NT2/D1 (cell line): ENCODE measurements at regions not wholly inside any gene's neighbourhood (a gene's known extent, or its start where the extent isn't known, plus 50 kb on each side); places are given as distances from the start of the nearest gene placed in this dataset.

ENCODE experiments used
- YY1 ChIP-seq: IDR thresholded peaks from 2 replicates; pipeline ENCODE4 v1.6.1; 2011; ENCODE audit not compliant: insufficient read length, insufficient read depth
- ZNF274 ChIP-seq: IDR thresholded peaks from 2 replicates; pipeline ENCODE4 v1.6.1; 2011; ENCODE audit warnings: mild to moderate bottlenecking, low read depth, low read length

GRCh38 chr6:151721671-151722070 is 85.8 kb upstream of the ESR1 start:
- TF ChIP-seq YY1 (no peak), ZNF274 (no peak)
